Neural progenitor cell (in vitro differentiated cells): ENCODE measurements at regions not wholly inside any gene's neighbourhood (a gene's known extent, or its start where the extent isn't known, plus 50 kb on each side); places are given as distances from the start of the nearest gene placed in this dataset.
"Not testable (repeated sequence)": the region's sequence is repeated elsewhere in the genome, so short reads cannot be mapped to it uniquely, and the experiment has no call there.

Experiments
- EZH2 ChIP-seq: fragments of 200-600 bp; sonication (generic); IDR thresholded peaks from 2 replicates; pipeline ENCODE4 v1.6.1; 2017; ENCODE audit warnings: antibody characterized with exemption, mild to moderate bottlenecking, moderate library complexity
- TF ChIP-seq, protein P1 (sequence below): fragments of 200-600 bp; sonication (generic); IDR thresholded peaks from 2 replicates; pipeline ENCODE4 v1.5.1; 2017; ENCODE audit warnings: antibody characterized with exemption, mild to moderate bottlenecking

GRCh38 chr5:23800307-23800706 lies 292.9 kb downstream of the PRDM9 start:
- not testable (repeated sequence) for TF ChIP-seq EZH2
- TF ChIP-seq, protein P1, sequence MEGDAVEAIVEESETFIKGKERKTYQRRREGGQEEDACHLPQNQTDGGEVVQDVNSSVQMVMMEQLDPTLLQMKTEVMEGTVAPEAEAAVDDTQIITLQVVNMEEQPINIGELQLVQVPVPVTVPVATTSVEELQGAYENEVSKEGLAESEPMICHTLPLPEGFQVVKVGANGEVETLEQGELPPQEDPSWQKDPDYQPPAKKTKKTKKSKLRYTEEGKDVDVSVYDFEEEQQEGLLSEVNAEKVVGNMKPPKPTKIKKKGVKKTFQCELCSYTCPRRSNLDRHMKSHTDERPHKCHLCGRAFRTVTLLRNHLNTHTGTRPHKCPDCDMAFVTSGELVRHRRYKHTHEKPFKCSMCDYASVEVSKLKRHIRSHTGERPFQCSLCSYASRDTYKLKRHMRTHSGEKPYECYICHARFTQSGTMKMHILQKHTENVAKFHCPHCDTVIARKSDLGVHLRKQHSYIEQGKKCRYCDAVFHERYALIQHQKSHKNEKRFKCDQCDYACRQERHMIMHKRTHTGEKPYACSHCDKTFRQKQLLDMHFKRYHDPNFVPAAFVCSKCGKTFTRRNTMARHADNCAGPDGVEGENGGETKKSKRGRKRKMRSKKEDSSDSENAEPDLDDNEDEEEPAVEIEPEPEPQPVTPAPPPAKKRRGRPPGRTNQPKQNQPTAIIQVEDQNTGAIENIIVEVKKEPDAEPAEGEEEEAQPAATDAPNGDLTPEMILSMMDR: peak; percentile 25
